SK-N-SH treated with all-trans-retinoic acid at 6 μM for 48 hours (cell line): ENCODE measurements at regions not wholly inside any gene's neighbourhood (a gene's known extent, or its start where the extent isn't known, plus 50 kb on each side); places are given as distances from the start of the nearest gene placed in this dataset.

ENCODE experiments used
- ARNTL ChIP-seq: fragments of 450-650 bp; formaldehyde crosslinking; IDR thresholded peaks from 2 replicates; pipeline ENCODE4 v1.5.0; 2020; ENCODE audit warnings: low read depth, mild to moderate bottlenecking, moderate library complexity, borderline replicate concordance
- ESRRG ChIP-seq: fragments of 250-450 bp; sonication (Bioruptor Pico); IDR thresholded peaks from 2 replicates; pipeline ENCODE4 v1.6.1; 2021; ENCODE audit warnings: mild to moderate bottlenecking
- GLIS3 ChIP-seq: fragments of 250-450 bp; sonication (Bioruptor Pico); IDR thresholded peaks from 2 replicates; pipeline ENCODE4 v1.5.0; 2020; ENCODE audit warnings: mild to moderate bottlenecking, moderate library complexity
- OSR1 ChIP-seq: fragments of 250-450 bp; sonication (Bioruptor Pico); IDR thresholded peaks from 2 replicates; pipeline ENCODE4 v1.8.0; 2022; ENCODE audit warnings: moderate library complexity, mild to moderate bottlenecking, inconsistent platforms
- POU6F1 ChIP-seq: fragments of 250-450 bp; sonication (Bioruptor Pico); IDR thresholded peaks from 2 replicates; pipeline ENCODE4 v1.8.0; 2021; ENCODE audit warnings: low read depth, mild to moderate bottlenecking, moderate library complexity, borderline replicate concordance
- PPARA ChIP-seq: fragments of 250-450 bp; sonication (Bioruptor Pico); IDR thresholded peaks from 2 replicates; pipeline ENCODE4 v1.5.0; 2020; ENCODE audit warnings: mild to moderate bottlenecking, borderline replicate concordance
- RARB ChIP-seq: fragments of 250-450 bp; sonication (Bioruptor Pico); IDR thresholded peaks from 2 replicates; pipeline ENCODE4 v1.8.0; 2021; ENCODE audit warnings: mild to moderate bottlenecking, moderate library complexity
- ZC3H10 ChIP-seq: fragments of 250-450 bp; sonication (Bioruptor Pico); IDR thresholded peaks from 2 replicates; pipeline ENCODE4 v1.5.1; 2021; ENCODE audit warnings: mild to moderate bottlenecking, moderate library complexity
- ZFP3 ChIP-seq: fragments of 250-450 bp; sonication (Bioruptor Pico); IDR thresholded peaks from 2 replicates; pipeline ENCODE4 v1.5.0; 2020; ENCODE audit warnings: mild to moderate bottlenecking, moderate library complexity
- ZNF8 ChIP-seq: fragments of 450-650 bp; formaldehyde crosslinking; IDR thresholded peaks from 2 replicates; pipeline ENCODE4 v1.5.0; 2020; ENCODE audit warnings: mild to moderate bottlenecking, moderate library complexity
- TF ChIP-seq, protein P1 (sequence below): fragments of 250-450 bp; sonication (Bioruptor Pico); IDR thresholded peaks from 2 replicates; pipeline ENCODE4 v1.5.1; 2020; ENCODE audit warnings: low read depth, mild to moderate bottlenecking, moderate library complexity
- TF ChIP-seq, protein P2 (sequence below): fragments of 250-450 bp; sonication (Bioruptor Pico); IDR thresholded peaks from 2 replicates; pipeline ENCODE4 v1.8.0; 2020; ENCODE audit warnings: mild to moderate bottlenecking, moderate library complexity, borderline replicate concordance

DNA sequence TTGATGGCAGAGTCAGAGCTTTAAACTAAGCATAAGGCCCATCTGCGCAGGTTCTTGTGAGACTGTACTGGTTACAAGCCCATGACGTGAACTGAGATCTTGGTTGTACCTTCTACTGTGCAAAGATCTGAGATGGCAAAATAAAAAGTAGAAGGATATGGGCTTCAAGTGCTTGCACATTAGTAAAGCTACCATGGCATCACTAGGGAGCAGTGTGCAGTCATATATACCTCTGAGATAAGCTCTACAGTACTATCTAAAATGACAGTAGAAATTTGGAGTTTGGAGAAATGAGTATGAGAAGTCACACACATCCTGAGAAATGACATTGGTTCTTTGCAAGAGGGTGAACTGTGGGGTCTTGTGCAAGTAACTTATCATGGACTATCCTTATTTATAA, 408.2 kb upstream of the PRR16 start:
- TF ChIP-seq, protein P1, sequence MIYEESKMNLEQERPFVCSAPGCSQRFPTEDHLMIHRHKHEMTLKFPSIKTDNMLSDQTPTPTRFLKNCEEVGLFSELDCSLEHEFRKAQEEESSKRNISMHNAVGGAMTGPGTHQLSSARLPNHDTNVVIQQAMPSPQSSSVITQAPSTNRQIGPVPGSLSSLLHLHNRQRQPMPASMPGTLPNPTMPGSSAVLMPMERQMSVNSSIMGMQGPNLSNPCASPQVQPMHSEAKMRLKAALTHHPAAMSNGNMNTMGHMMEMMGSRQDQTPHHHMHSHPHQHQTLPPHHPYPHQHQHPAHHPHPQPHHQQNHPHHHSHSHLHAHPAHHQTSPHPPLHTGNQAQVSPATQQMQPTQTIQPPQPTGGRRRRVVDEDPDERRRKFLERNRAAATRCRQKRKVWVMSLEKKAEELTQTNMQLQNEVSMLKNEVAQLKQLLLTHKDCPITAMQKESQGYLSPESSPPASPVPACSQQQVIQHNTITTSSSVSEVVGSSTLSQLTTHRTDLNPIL: no peak
- TF ChIP-seq, protein P2, sequence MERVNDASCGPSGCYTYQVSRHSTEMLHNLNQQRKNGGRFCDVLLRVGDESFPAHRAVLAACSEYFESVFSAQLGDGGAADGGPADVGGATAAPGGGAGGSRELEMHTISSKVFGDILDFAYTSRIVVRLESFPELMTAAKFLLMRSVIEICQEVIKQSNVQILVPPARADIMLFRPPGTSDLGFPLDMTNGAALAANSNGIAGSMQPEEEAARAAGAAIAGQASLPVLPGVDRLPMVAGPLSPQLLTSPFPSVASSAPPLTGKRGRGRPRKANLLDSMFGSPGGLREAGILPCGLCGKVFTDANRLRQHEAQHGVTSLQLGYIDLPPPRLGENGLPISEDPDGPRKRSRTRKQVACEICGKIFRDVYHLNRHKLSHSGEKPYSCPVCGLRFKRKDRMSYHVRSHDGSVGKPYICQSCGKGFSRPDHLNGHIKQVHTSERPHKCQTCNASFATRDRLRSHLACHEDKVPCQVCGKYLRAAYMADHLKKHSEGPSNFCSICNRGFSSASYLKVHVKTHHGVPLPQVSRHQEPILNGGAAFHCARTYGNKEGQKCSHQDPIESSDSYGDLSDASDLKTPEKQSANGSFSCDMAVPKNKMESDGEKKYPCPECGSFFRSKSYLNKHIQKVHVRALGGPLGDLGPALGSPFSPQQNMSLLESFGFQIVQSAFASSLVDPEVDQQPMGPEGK: no peak
- TF ChIP-seq GLIS3 (CRISPR knock-in tag): no peak
- no peak for TF ChIP-seq RARB (CRISPR knock-in tag)
- no peak for TF ChIP-seq ZNF8 (CRISPR knock-in tag)
- TF ChIP-seq ZFP3 (CRISPR knock-in tag): no peak
- TF ChIP-seq PPARA (CRISPR knock-in tag): no peak
- no peak for TF ChIP-seq OSR1 (CRISPR knock-in tag)
- no peak for TF ChIP-seq ARNTL
- no peak for TF ChIP-seq ESRRG (CRISPR knock-in tag)
- no peak for TF ChIP-seq POU6F1 (CRISPR knock-in tag)
- TF ChIP-seq ZC3H10 (CRISPR knock-in tag): no peak
